Memory B cell (primary cell): ENCODE measurements at regions not wholly inside any gene's neighbourhood (a gene's known extent, or its start where the extent isn't known, plus 50 kb on each side); places are given as distances from the start of the nearest gene placed in this dataset.

Source experiments
- ATAC-seq: fragments of 150-1000 bp; cut with Tn5 transposase; 2 replicates; pipeline ENCODE4 v1.10.0; 2021; ENCODE audit warnings: low read depth, mild to moderate bottlenecking, moderate library complexity
- DNase-seq, 2 donors: peaks; one replicate each; pipeline ENCODE4 v3.0.0; 2022; ENCODE audit warnings: low spot score in 2 of 2
- H3K27ac Mint-ChIP-seq: one replicate; pipeline ENCODE4 v1.8.0; 2022; ENCODE audit warnings: mild to moderate bottlenecking, moderate library complexity, mixed read lengths
- H3K27me3 Mint-ChIP-seq: one replicate; pipeline ENCODE4 v1.8.0; 2022; ENCODE audit warnings: mixed read lengths
- H3K36me3 Mint-ChIP-seq: one replicate; pipeline ENCODE4 v1.8.0; 2022; ENCODE audit warnings: mild to moderate bottlenecking, mixed read lengths
- H3K4me1 Mint-ChIP-seq: one replicate; pipeline ENCODE4 v1.8.0; 2022; ENCODE audit warnings: mixed read lengths
- H3K4me3 Mint-ChIP-seq: one replicate; pipeline ENCODE4 v1.8.0; 2022; ENCODE audit warnings: mild to moderate bottlenecking, moderate library complexity, mixed read lengths
- H3K9me3 Mint-ChIP-seq: one replicate; pipeline ENCODE4 v1.8.0; 2022; ENCODE audit warnings: mixed read lengths

- peaks cover 3% of the 10 kb centered on the region for H3K27me3 Mint-ChIP-seq
- no peak for ATAC-seq
- no peaks in the 10 kb centered on the region for H3K4me1 Mint-ChIP-seq
- H3K36me3 Mint-ChIP-seq: no peaks in the 10 kb centered on the region
- no peaks in the 10 kb centered on the region for H3K9me3 Mint-ChIP-seq
- no peak for DNase-seq
- H3K27ac Mint-ChIP-seq: no peak overlapping the region
- H3K4me3 Mint-ChIP-seq: no peak overlapping the region
Measured at GRCh38 chr15:69535998-69536397, 83.4 kb downstream of the RPLP1 start.

- ATAC-seq (no peak), DNase-seq (no peak)
- H3K27ac Mint-ChIP-seq: no peak overlapping the region
- no peak overlapping the region for H3K4me3 Mint-ChIP-seq
- H3K9me3 Mint-ChIP-seq: no peaks in the 10 kb centered on the region
- no peaks in the 10 kb centered on the region for H3K36me3 Mint-ChIP-seq
- no peaks in the 10 kb centered on the region for H3K4me1 Mint-ChIP-seq
- H3K27me3 Mint-ChIP-seq: peaks cover 3% of the 10 kb centered on the region
Measured at GRCh38 chr15:69536726-69537512, 84.3 kb downstream of the RPLP1 start.

GRCh38 chr15:69537901-69538300, 85.3 kb downstream of the RPLP1 start:
- no peak for DNase-seq
- no peak overlapping the region for H3K4me3 Mint-ChIP-seq
- H3K9me3 Mint-ChIP-seq: no peaks in the 10 kb centered on the region
- ATAC-seq: no peak
- no peaks in the 10 kb centered on the region for H3K4me1 Mint-ChIP-seq
- peaks cover 8% of the 10 kb centered on the region for H3K27me3 Mint-ChIP-seq
- H3K27ac Mint-ChIP-seq: no peak overlapping the region
- no peaks in the 10 kb centered on the region for H3K36me3 Mint-ChIP-seq

GRCh38 chr15:69538379-69538778, 85.8 kb downstream of the RPLP1 start:
- peaks cover 7% of the 10 kb centered on the region for H3K27me3 Mint-ChIP-seq
- no peak overlapping the region for H3K4me3 Mint-ChIP-seq
- DNase-seq (no peak), ATAC-seq (no peak)
- no peaks in the 10 kb centered on the region for H3K9me3 Mint-ChIP-seq
- no peaks in the 10 kb centered on the region for H3K4me1 Mint-ChIP-seq
- no peaks in the 10 kb centered on the region for H3K36me3 Mint-ChIP-seq
- no peak overlapping the region for H3K27ac Mint-ChIP-seq

GRCh38 chr15:69539345-69539744, 86.7 kb downstream of the RPLP1 start:
- DNase-seq (no peak), ATAC-seq (no peak)
- H3K4me3 Mint-ChIP-seq: no peak overlapping the region
- H3K27ac Mint-ChIP-seq: no peak overlapping the region
- H3K36me3 Mint-ChIP-seq: no peaks in the 10 kb centered on the region
- H3K9me3 Mint-ChIP-seq: no peaks in the 10 kb centered on the region
- no peaks in the 10 kb centered on the region for H3K4me1 Mint-ChIP-seq
- peaks cover 8% of the 10 kb centered on the region for H3K27me3 Mint-ChIP-seq

- H3K4me3 Mint-ChIP-seq: no peak overlapping the region
- no peak overlapping the region for H3K27ac Mint-ChIP-seq
- H3K27me3 Mint-ChIP-seq: peaks cover 14% of the 10 kb centered on the region
Measured at GRCh38 chr15:69540622-69541021, 88.0 kb downstream of the RPLP1 start.

GRCh38 chr15:69542028-69542427, 89.4 kb downstream of the RPLP1 start:
- ATAC-seq (no peak), DNase-seq (no peak)
- H3K27me3 Mint-ChIP-seq: peaks cover 14% of the 10 kb centered on the region
- no peak overlapping the region for H3K4me3 Mint-ChIP-seq
- H3K4me1 Mint-ChIP-seq: no peaks in the 10 kb centered on the region
- H3K27ac Mint-ChIP-seq: no peak overlapping the region
- no peaks in the 10 kb centered on the region for H3K9me3 Mint-ChIP-seq
- no peaks in the 10 kb centered on the region for H3K36me3 Mint-ChIP-seq

More at GRCh38 chr15:69540622-69541021, 88.0 kb downstream of the RPLP1 start:
- no peaks in the 10 kb centered on the region for H3K9me3 Mint-ChIP-seq
- H3K4me1 Mint-ChIP-seq: no peaks in the 10 kb centered on the region
- no peak for DNase-seq
- no peak for ATAC-seq
- H3K36me3 Mint-ChIP-seq: no peaks in the 10 kb centered on the region

GRCh38 chr15:69543681-69544364, 91.2 kb downstream of the RPLP1 start:
- no peak overlapping the region for H3K27ac Mint-ChIP-seq

GRCh38 chr15:69544365-69545113, 91.9 kb downstream of the RPLP1 start:
- no peak for DNase-seq
- Mint-ChIP-seq H3K36me3 (no peaks in the 10 kb centered on the region), H3K9me3 (no peaks in the 10 kb centered on the region), H3K4me3 (no peak overlapping the region), H3K4me1 (no peaks in the 10 kb centered on the region), H3K27ac (no peak overlapping the region), H3K27me3 (peaks cover 23% of the 10 kb centered on the region)
- ATAC-seq: no peak

More at GRCh38 chr15:69543681-69544364, 91.2 kb downstream of the RPLP1 start:
- Mint-ChIP-seq H3K9me3 (no peaks in the 10 kb centered on the region), H3K4me3 (no peak overlapping the region), H3K4me1 (no peaks in the 10 kb centered on the region), H3K27me3 (peaks cover 21% of the 10 kb centered on the region), H3K36me3 (no peaks in the 10 kb centered on the region)
- ATAC-seq: no peak
- DNase-seq: no peak

GRCh38 chr15:69546182-69546581, 93.6 kb downstream of the RPLP1 start:
- Mint-ChIP-seq H3K27me3 (peaks cover 27% of the 10 kb centered on the region), H3K36me3 (no peaks in the 10 kb centered on the region)

GRCh38 chr15:69548395-69549180, 96.0 kb downstream of the RPLP1 start:
- Mint-ChIP-seq H3K36me3 (no peaks in the 10 kb centered on the region), H3K4me3 (no peak overlapping the region), H3K27ac (no peak overlapping the region), H3K4me1 (no peaks in the 10 kb centered on the region), H3K9me3 (peaks cover 10% of the 10 kb centered on the region), H3K27me3 (peaks cover 22% of the 10 kb centered on the region)
- no peak for DNase-seq
- no peak for ATAC-seq

More at GRCh38 chr15:69546182-69546581, 93.6 kb downstream of the RPLP1 start:
- no peak for DNase-seq
- H3K4me1 Mint-ChIP-seq: no peaks in the 10 kb centered on the region
- no peak for ATAC-seq
- H3K27ac Mint-ChIP-seq: no peak overlapping the region
- H3K4me3 Mint-ChIP-seq: no peak overlapping the region
- H3K9me3 Mint-ChIP-seq: no peaks in the 10 kb centered on the region

- H3K27me3 Mint-ChIP-seq: peaks cover 14% of the 10 kb centered on the region
- H3K9me3 Mint-ChIP-seq: peaks cover 10% of the 10 kb centered on the region
- no peaks in the 10 kb centered on the region for H3K36me3 Mint-ChIP-seq
- H3K4me3 Mint-ChIP-seq: no peak overlapping the region
- H3K4me1 Mint-ChIP-seq: no peaks in the 10 kb centered on the region
- DNase-seq (no peak), ATAC-seq (no peak)
- no peak overlapping the region for H3K27ac Mint-ChIP-seq
Measured at GRCh38 chr15:69551391-69552056, 98.9 kb downstream of the RPLP1 start.
